ENCODE measurements at regions not wholly inside any gene's neighbourhood (a gene's known extent, or its start where the extent isn't known, plus 50 kb on each side); places are given as distances from the start of the nearest gene placed in this dataset.
"Not testable (repeated sequence)": the region's sequence is repeated elsewhere in the genome, so short reads cannot be mapped to it uniquely, and the experiment has no call there.

- no peak for DNase-seq (ENCODE audit: low spot score)
These were observed 289.1 kb upstream of the PLD5 start for GRCh38 chr1:242813490-242814091.

DNA sequence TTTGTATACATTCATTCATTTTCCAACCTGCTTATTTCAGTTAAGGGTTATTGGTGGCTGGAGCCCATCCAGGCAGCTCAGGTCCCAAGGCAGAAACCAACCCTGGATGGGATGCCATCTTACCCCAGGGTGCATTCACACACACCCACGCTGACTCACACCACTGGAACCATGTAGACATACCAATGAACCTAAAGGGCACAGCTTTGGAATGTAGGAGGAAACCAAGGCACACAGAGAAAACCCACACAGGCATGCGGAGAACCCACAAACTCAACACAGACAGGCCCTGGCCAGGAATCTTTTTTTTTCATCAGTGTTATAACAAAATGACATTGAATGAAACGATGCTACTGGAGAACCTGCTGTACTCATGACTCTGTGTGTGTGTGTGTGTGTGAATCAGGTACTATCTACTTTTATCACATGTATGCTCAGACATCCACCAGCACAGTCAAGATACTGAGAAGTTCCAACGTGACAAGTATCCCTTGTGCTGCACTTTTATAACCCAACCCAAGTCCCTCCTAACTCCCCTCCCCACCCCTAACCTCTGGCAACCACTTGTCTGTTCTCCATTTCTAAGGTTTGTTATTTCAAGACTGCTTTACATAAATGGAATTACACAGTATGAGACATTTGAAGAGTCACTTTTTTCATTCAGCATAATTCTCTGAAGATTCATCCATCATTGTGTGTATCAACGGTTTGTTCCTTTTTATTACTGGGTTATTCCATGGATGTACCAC, 286.8 kb upstream of the PLD5 start:
- peak; percentile 52 for DNase-seq (ENCODE audit: low spot score)

- DNase-seq (ENCODE audit: low spot score) = no peak
These were observed 281.8 kb upstream of the PLD5 start for GRCh38 chr1:242806324-242806723.

- DNase-seq (ENCODE audit: low spot score) = not testable (repeated sequence)
These were observed 280.9 kb upstream of the PLD5 start for GRCh38 chr1:242805360-242805759.

DNA sequence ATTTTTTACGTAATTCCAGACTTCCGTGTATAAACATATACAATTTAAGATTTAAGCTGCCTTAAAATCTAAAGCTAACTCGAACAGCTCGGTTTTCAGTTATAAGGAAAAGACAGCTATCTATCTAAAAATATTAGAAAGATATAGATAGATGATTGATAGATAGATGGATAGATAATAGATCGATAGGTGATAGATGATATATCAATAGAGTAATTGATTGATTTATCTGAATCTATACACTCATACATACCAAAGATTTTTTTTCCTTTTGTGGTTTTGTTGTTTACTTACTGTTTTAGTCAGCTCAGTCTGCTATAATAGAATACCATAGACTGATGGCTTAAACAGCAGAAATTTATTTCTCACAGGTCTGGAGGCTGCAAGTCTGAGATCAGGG, 278.5 kb upstream of the PLD5 start:
- DNase-seq (ENCODE audit: low spot score) = no peak

GRCh38 chr1:242800521-242800920, 276.0 kb upstream of the PLD5 start:
- DNase-seq (ENCODE audit: low spot score) = no peak

DNA sequence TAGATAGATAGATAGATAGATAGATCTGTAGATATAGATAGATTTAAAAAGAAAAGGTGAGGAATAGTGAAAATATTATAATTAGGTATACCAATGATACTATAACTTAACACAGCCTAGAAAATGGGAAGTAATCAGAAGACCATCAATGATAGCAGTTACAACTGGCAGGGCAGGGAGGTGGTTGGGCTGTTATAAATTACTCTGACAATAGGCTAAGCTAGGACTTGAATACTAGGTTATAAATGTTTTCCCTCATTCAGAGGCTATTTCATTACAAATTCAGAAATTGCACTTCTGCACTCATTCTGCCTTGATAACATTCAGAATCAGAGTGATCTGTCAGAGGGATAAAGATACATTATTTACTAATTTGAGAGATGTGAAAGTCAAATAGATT, 273.4 kb upstream of the PLD5 start:
- DNase-seq (ENCODE audit: low spot score) = no peak

- DNase-seq (ENCODE audit: low spot score) = no peak
These were observed 264.3 kb upstream of the PLD5 start for GRCh38 chr1:242788771-242789170.

GRCh38 chr1:242787968-242788367, 263.5 kb upstream of the PLD5 start:
- DNase-seq (ENCODE audit: low spot score) = no peak

GRCh38 chr1:242784807-242785206, 260.3 kb upstream of the PLD5 start:
- no peak for DNase-seq (ENCODE audit: low spot score)

DNA sequence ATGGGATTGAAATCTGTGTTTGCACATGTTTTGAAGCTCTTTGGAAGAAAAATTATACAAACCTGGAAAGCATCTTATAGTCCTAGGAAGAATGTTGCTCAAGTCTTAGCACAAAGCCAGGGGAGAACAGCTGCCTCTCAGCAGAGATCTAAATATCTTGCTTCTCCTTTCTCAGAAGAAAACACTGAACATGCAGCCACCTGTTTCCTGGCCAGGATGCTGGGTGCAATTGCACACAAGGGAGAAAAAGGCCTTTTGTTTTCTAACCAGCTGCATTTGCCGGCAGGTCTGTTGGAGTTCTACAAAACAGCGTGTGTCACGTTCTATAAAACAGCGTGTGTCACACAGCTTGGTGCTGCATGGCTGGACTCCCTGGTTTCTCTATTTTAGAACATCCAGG, 259.6 kb upstream of the PLD5 start:
- no peak for DNase-seq (ENCODE audit: low spot score)

GRCh38 chr1:242774256-242774655, 249.8 kb upstream of the PLD5 start:
- no peak for DNase-seq (ENCODE audit: low spot score)

GRCh38 chr1:242770366-242770765, 245.9 kb upstream of the PLD5 start:
- DNase-seq (ENCODE audit: low spot score) = no peak

DNA sequence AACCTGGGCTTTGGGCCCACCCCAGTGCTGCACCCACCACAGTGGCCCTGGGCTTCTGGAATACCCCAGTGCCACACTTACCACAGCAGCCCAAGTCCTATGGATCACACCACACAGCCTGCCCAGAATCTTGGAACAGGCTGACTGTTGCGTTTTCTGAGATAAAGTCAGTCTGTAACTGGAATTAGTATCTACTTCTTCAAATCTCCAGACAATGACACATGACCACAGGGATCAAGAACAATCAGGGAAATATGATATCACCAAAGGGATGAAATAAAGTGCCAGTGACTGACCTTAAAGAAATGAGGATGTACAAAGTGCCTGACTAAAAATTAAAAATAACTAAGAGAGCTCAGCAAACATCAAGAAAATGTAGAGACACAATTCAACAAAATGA, 239.7 kb upstream of the PLD5 start:
- no peak for DNase-seq (ENCODE audit: low spot score)

- DNase-seq (ENCODE audit: low spot score) = no peak
These were observed 237.1 kb upstream of the PLD5 start for GRCh38 chr1:242761556-242761955.

GRCh38 chr1:242754926-242755325, 230.4 kb upstream of the PLD5 start:
- no peak for DNase-seq (ENCODE audit: low spot score)

- no peak for DNase-seq (ENCODE audit: low spot score)
These were observed 229.6 kb upstream of the PLD5 start for GRCh38 chr1:242754125-242754524.

DNA sequence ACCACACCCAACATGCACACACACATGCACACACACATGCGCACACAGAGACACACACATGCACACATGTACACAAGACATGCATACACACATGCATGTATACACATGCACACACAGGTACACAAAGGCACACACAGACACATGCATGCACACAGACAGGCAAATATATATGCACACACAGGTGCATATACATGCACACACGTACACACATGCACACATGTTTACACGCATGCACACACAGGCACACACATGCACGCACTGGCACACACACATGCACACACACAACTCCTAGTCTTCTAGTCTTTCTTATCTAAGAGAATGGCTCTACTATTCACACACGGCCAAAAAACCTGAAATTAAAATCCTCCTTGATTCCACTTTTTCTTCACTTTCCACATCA, 222.7 kb upstream of the PLD5 start:
- no peak for DNase-seq (ENCODE audit: low spot score)

GRCh38 chr1:242745079-242745478, 220.6 kb upstream of the PLD5 start:
- DNase-seq (ENCODE audit: low spot score) = no peak

DNA sequence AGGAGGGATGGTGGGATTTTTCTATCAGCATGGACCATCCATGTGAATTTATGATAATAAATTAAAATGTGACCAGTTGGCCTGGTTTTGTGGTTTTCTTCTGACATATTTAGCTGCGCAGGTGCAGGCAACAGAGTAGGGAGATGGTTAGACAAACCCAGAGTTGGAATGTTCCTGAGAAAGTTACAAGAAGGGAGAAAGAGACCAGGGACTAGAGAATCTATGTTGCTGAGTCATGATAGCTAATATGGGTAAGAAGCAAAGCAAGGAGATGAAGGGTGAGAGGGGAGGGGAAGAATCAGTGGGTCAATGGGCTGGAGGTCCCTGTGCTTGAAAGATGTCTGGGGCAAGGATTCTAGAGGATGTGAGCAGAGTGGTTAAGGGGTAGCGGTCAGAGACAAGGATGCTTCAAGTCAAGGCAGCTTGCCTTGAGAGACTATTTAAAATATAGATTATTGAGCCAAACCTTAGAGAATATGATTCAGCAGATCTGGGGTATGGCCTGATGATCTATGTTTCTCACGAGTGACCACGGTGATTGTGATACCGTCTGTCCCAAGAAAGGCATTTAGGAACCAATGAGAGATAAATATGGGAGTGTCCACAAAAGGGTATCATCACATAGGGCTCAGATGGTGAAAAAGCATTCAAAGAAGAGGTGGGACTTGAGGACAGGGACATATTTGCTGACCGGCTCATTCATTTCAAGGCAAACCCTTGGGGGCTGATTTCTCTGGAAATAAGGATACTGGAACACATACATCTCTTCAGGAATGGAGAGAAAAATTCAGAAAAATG, 219.7 kb upstream of the PLD5 start:
- no peak for DNase-seq (ENCODE audit: low spot score)

- DNase-seq (ENCODE audit: low spot score) = no peak
These were observed 214.5 kb upstream of the PLD5 start for GRCh38 chr1:242738702-242739645.

DNA sequence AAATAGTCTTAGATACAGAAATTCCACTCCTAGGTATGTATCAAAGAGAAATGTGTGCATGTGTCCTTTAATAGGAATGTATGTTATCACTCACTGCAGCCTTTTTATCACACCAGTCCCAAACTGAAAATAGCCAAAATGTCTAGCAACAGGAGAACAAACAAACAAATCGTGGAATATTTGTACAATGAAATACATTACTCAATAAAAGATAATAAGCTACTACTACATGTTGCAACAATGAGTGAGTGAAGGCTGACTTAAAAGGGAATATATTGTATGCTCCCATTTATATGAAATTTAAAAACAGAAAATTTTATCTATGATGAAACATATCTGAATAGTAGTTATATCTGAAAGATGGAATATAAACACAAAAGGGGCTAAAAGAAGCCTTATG, 212.1 kb upstream of the PLD5 start:
- no peak for DNase-seq (ENCODE audit: low spot score)
